ENCODE measurements at regions not wholly inside any gene's neighbourhood (a gene's known extent, or its start where the extent isn't known, plus 50 kb on each side); places are given as distances from the start of the nearest gene placed in this dataset.
A peak's percentile ranks its signal among the peaks of the same experiment; 100 is the strongest.

DNA sequence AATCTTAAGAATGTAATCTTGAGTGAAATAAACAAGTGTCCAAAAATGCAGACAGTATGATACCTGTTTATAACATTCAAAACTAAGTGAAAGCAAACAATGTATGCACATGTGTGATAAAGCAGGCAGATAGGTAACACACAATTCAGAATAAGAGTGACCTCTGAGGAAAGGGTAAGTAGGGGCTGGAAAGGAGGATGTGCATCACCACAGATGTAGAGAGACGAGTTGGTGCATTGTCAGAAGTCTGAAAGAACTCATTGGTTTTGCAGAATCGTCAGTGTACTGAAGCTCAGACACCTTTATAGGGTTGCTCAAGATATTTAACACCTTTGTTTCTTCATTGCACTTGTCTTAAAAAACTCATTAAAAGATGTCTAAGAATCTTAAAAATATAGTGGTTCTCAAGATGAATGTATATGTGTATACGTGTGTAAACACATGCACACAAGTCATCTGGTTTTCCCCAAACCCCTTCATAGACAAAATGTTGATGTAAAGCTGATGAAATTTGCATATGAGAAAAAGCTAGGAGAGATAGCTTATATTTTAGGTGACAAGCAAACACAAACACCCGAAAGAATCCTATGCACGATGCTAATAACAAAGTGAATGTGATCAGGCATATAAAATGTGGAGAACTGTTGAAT, 197.6 kb upstream of the MEF2C start:
- no peaks in the 10 kb centered on the region for H3K27me3 ChIP-seq (ENCODE audit: control insufficient read depth, insufficient read depth, low read length)
- FAIRE-seq (no peak), DNase-seq (no peak)
- H3K9me3 ChIP-seq (ENCODE audit: control insufficient read depth in 2 of 3, insufficient read depth in 1 of 3, low read length in 3 of 3) = no peaks in the 10 kb centered on the region
- H3K9ac ChIP-seq (ENCODE audit: low read length in 3 of 3) = no peak overlapping the region
- H3K27ac ChIP-seq (ENCODE audit: low read depth in 2 of 2, low read length in 2 of 2) = no peak overlapping the region
- TF ChIP-seq, protein P1, sequence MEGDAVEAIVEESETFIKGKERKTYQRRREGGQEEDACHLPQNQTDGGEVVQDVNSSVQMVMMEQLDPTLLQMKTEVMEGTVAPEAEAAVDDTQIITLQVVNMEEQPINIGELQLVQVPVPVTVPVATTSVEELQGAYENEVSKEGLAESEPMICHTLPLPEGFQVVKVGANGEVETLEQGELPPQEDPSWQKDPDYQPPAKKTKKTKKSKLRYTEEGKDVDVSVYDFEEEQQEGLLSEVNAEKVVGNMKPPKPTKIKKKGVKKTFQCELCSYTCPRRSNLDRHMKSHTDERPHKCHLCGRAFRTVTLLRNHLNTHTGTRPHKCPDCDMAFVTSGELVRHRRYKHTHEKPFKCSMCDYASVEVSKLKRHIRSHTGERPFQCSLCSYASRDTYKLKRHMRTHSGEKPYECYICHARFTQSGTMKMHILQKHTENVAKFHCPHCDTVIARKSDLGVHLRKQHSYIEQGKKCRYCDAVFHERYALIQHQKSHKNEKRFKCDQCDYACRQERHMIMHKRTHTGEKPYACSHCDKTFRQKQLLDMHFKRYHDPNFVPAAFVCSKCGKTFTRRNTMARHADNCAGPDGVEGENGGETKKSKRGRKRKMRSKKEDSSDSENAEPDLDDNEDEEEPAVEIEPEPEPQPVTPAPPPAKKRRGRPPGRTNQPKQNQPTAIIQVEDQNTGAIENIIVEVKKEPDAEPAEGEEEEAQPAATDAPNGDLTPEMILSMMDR (IDR thresholded peaks at IDR 0.05; ENCODE audit: borderline replicate concordance, extremely low read depth, insufficient read depth) = no peak
- no peak overlapping the region for H3K4me3 ChIP-seq (ENCODE audit: low read length in 3 of 3)
- no peaks in the 10 kb centered on the region for H3K4me1 ChIP-seq (ENCODE audit: control insufficient read depth in 2 of 3, insufficient read depth in 2 of 3, low read depth in 1 of 3, low read length in 3 of 3)
- intact Hi-C loops (cut with DNase I) = no loop called here
- H3K36me3 ChIP-seq (ENCODE audit: control insufficient read depth in 2 of 3, insufficient read depth in 3 of 3, low read length in 3 of 3) = no peaks in the 10 kb centered on the region

DNA sequence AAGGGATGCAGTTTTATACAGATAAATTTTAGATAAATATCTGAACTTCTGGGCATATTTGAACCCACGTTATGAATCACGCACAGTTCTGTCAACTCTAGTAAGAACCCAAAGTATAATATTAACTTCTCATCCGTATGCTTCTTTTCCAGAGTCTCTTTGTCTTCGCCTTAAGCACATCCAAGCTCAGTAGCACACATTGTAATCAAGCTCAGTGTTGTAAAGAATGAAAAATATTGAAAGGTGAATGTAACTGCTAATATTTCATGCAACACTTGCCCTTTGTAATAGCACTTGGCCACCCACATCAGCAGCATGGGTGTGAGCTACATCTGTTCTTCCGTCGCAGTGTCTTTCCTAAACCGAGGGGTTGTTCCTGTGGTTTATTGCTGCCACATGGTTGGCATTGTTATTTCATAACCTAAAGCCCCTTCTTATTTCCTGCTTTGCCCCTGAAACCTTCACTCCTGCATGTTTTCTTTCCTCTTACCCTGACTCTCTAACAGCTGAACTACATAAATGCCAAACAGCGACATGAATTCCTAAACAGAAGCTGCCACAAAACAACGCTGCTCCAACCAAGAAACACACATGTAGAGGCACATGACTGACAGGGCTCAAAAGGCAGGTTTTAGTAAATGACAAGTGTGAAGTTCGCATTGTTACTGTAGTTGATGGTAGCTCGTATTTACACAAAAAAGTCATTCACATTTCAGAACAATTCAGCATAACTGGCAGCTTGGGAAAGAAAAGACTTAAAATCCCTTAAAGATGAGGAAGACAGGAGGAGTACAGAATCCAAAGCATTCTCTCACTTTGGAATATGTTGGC, 190.1 kb upstream of the MEF2C start:
- H3K9ac ChIP-seq (ENCODE audit: low read length in 3 of 3) = no peak overlapping the region
- H3K9me3 ChIP-seq (ENCODE audit: control insufficient read depth in 2 of 3, insufficient read depth in 1 of 3, low read length in 3 of 3) = no peaks in the 10 kb centered on the region
- intact Hi-C loops (cut with DNase I) = no loop called here
- TF ChIP-seq, protein P1 (IDR thresholded peaks at IDR 0.05; ENCODE audit: borderline replicate concordance, extremely low read depth, insufficient read depth) = no peak
- no peaks in the 10 kb centered on the region for H3K27me3 ChIP-seq (ENCODE audit: control insufficient read depth, insufficient read depth, low read length)
- no peaks in the 10 kb centered on the region for H3K36me3 ChIP-seq (ENCODE audit: control insufficient read depth in 2 of 3, insufficient read depth in 3 of 3, low read length in 3 of 3)
- no peak overlapping the region for H3K27ac ChIP-seq (ENCODE audit: low read depth in 2 of 2, low read length in 2 of 2)
- DNase-seq (no peak), FAIRE-seq (no peak)
- no peaks in the 10 kb centered on the region for H3K4me1 ChIP-seq (ENCODE audit: control insufficient read depth in 2 of 3, insufficient read depth in 2 of 3, low read depth in 1 of 3, low read length in 3 of 3)
- H3K4me3 ChIP-seq (ENCODE audit: low read length in 3 of 3) = peak overlapping the region in 2 of 3 donors; percentile 10 to 16

DNA sequence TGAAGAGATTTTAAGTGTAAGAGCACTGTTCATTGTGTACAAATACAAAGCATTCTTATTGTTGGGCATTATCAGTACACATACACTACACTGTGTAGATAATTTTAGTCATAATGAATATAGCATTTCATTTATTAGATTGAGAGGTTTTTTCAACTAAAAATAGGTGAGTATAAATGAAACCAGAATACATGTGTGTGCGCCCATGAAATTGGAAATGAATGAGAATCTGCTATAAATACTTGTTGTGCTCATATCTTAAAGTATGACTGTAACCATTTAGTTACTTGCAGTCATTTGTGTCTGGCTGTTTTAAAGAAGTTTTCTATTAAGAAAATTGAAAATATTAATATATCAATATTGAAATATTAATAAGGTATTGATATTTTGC, 189.0 kb upstream of the MEF2C start:
- Histone ChIP-seq H3K27me3 (ENCODE audit: control insufficient read depth, insufficient read depth, low read length) (no peaks in the 10 kb centered on the region), H3K36me3 (ENCODE audit: control insufficient read depth in 2 of 3, insufficient read depth in 3 of 3, low read length in 3 of 3) (no peaks in the 10 kb centered on the region), H3K27ac (ENCODE audit: low read depth in 2 of 2, low read length in 2 of 2) (no peak overlapping the region), H3K4me3 (ENCODE audit: low read length in 3 of 3) (no peak overlapping the region), H3K9me3 (ENCODE audit: control insufficient read depth in 2 of 3, insufficient read depth in 1 of 3, low read length in 3 of 3) (no peaks in the 10 kb centered on the region), H3K9ac (ENCODE audit: low read length in 3 of 3) (no peak overlapping the region), H3K4me1 (ENCODE audit: control insufficient read depth in 2 of 3, insufficient read depth in 2 of 3, low read depth in 1 of 3, low read length in 3 of 3) (no peaks in the 10 kb centered on the region)
- FAIRE-seq (no peak), DNase-seq (no peak)
- intact Hi-C loops (cut with DNase I) = no loop called here
- TF ChIP-seq, protein P1 (IDR thresholded peaks at IDR 0.05; ENCODE audit: borderline replicate concordance, extremely low read depth, insufficient read depth) = no peak
